ENCODE measurements at regions not wholly inside any gene's neighbourhood (a gene's known extent, or its start where the extent isn't known, plus 50 kb on each side); places are given as distances from the start of the nearest gene placed in this dataset.

DNA sequence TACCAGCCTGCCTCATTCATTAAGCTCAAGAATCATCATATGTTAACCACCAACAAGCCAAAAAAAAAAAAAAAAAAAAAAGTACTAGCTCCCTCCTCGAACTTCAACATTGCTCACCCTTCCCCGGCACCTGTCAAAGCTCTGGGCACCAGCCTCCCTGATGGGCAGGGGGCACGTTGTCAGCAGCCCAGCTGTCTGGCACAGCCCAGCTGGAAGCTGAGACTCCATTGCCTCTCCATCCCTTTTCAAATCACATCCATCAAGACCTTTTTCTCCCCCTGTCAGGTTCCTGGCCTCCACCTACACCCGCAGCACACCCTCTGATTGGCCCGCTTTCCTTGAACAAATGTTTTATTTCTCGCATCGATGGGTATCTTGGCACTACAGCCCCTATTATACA, 913.3 kb upstream of the AUTS2 start:
- TF ChIP-seq EP300 (IDR thresholded peaks at IDR 0.05) (no peak), POLR2A (IDR thresholded peaks at IDR 0.05) (no peak), POLR2AphosphoS5 (IDR thresholded peaks at IDR 0.05) (no peak)
- TF ChIP-seq, protein P1, sequence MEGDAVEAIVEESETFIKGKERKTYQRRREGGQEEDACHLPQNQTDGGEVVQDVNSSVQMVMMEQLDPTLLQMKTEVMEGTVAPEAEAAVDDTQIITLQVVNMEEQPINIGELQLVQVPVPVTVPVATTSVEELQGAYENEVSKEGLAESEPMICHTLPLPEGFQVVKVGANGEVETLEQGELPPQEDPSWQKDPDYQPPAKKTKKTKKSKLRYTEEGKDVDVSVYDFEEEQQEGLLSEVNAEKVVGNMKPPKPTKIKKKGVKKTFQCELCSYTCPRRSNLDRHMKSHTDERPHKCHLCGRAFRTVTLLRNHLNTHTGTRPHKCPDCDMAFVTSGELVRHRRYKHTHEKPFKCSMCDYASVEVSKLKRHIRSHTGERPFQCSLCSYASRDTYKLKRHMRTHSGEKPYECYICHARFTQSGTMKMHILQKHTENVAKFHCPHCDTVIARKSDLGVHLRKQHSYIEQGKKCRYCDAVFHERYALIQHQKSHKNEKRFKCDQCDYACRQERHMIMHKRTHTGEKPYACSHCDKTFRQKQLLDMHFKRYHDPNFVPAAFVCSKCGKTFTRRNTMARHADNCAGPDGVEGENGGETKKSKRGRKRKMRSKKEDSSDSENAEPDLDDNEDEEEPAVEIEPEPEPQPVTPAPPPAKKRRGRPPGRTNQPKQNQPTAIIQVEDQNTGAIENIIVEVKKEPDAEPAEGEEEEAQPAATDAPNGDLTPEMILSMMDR (IDR thresholded peaks at IDR 0.05): no peak
